ENCODE measurements at regions not wholly inside any gene's neighbourhood (a gene's known extent, or its start where the extent isn't known, plus 50 kb on each side); places are given as distances from the start of the nearest gene placed in this dataset.
A peak's percentile ranks its signal among the peaks of the same experiment; 100 is the strongest.

- DNase-seq (ENCODE audit: low spot score): no peak
Measured at GRCh38 chr15:95085056-95085455, 853.7 kb downstream of the MCTP2 start.

- no peak for DNase-seq (ENCODE audit: low spot score)
Measured at GRCh38 chr15:95086531-95087252, 855.3 kb downstream of the MCTP2 start.

- DNase-seq (ENCODE audit: low spot score): no peak
Measured at GRCh38 chr15:95087253-95087609, 855.9 kb downstream of the MCTP2 start.

GRCh38 chr15:95091444-95091843 lies 860.1 kb downstream of the MCTP2 start:
- DNase-seq (ENCODE audit: low spot score): no peak

DNA sequence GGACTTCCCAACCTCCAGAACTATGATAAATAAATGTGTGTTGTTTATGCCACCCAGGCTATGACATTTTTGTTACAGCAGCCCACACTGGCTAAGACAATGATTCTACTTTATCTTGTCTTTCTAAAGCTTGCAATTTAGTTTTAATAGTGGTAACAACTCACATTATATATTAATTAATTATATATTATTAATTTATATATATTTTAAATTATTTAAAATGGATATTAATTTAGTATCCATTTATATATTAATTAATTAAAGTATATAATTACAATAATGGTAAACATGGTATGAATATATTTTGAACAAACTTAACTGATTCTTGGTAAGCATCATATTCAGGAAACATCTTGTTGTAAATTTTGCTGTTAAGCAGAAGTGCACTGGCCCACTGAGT lies 863.9 kb downstream of the MCTP2 start:
- DNase-seq (ENCODE audit: low spot score): no peak

- DNase-seq (ENCODE audit: low spot score): no peak
Measured at GRCh38 chr15:95096651-95097050, 865.3 kb downstream of the MCTP2 start.

DNA sequence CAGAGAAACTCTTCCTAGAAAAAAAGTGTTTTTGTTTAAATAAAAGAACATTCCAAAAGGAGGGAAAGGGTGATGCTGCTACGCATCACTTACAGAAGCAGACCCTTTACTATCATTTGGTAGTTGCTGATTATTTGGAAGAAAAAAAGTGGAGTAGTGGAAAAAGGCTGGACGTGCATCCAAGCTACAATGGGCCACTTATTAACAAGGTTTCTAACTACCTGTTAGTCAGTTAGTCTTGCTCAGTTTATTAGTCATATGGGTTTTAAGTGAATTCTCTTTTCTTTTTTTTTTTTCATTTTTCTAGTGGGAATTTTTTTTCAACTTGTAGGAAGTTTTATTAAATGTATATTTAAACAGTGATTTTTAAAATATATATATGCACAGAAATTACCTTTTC lies 866.0 kb downstream of the MCTP2 start:
- no peak for DNase-seq (ENCODE audit: low spot score)

DNA sequence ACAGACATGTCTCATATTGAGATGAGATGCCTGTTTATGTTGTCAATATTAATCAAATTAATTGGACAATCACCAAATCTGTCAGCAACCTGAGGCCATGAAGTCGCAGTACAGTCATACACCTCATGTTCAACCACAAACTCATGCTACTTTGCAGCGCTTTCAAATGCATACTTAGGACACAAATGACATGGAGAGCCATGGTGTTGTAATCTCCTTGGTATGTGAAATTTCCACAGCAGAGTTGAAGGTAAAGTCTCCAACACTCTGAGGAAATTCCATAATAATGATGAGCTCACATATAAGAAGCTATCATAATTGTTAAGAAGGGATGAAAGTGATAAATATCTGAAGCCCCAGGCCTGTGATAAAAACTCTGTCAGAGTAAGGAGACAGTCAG lies 873.9 kb downstream of the MCTP2 start:
- DNase-seq (ENCODE audit: low spot score): no peak

GRCh38 chr15:95106801-95107200 lies 875.4 kb downstream of the MCTP2 start:
- no peak for DNase-seq (ENCODE audit: low spot score)

DNA sequence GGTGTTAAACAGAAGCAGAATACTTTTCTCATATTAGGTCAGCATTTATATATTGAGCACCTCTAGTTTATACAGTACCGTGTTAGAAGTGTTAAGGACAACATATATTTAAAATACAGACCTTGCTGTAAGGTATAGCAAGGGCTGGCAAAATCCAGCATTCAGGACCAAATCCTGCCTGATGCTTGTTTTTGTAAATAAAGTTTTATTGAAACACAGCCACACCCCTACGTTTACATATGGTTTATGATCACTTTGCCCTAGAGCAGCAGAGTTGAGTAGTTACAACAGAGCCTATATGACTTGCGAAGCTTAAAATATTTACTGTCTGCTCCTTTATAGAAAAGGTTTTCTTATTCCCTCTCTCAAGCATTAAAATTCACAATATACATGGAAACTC lies 877.3 kb downstream of the MCTP2 start:
- no peak for DNase-seq (ENCODE audit: low spot score)

DNA sequence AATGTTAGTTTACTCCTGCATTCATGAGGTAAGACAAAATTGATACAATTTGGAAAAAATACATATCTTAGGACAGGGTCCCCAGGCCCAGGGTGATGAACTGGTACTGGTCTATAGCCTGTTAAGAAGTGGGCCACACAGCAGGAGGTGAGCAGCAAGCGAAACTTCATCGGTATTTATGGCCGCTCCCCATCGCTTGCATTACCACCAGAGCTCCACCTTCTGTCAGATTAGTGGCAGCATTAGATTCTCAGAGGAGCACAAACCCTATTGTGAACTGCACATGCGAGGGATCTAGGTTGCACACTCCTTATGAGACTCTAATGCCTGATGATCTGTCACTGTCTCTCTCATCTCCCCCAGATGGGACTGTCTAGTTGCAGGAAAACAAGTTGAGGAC lies 880.6 kb downstream of the MCTP2 start:
- DNase-seq (ENCODE audit: low spot score): no peak

- no peak for DNase-seq (ENCODE audit: low spot score)
Measured at GRCh38 chr15:95113041-95113440, 881.7 kb downstream of the MCTP2 start.

- DNase-seq (ENCODE audit: low spot score): no peak
Measured at GRCh38 chr15:95119041-95119610, 887.8 kb downstream of the MCTP2 start.

DNA sequence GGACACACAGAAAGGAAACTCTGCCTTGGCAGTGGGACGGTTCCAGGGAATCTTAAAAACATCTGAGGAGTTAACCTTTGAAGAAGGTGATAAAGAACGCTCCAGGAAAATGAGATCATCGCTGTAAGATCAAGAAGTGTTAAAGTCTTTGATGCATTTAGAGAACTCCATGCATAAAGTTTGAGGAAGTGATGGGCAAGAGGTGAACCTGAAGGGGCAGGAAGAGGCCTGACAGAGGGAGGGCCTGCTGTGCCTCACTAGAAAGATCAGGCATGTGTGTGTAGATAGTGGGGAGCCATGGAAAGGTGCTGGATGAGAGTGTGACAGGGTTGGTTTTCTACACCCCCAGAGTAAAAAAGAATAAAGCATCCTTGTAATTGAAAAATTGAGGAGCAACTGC lies 889.2 kb downstream of the MCTP2 start:
- DNase-seq (ENCODE audit: low spot score): no peak

DNA sequence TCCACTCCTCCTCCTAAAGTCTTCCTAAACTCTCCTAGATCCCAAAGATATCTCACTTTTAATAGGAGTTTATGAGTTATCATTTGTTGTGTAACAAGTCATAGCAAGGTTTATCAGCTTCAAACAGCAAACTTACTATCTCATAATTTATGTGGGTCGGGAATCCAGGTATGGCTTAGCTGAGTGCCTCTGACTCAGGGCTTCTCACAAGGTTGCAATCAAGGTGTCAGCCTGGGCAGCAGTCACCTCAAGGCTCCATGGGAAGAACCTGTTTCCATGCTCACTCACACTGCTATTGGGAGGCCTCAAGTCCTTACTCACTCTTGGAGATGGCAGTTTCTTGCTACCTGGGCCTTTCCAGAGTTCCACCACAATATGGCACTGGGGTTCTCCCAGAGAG lies 889.8 kb downstream of the MCTP2 start:
- no peak for DNase-seq (ENCODE audit: low spot score)

GRCh38 chr15:95125803-95126202 lies 894.4 kb downstream of the MCTP2 start:
- DNase-seq (ENCODE audit: low spot score): no peak

GRCh38 chr15:95127356-95127755 lies 896.0 kb downstream of the MCTP2 start:
- no peak for DNase-seq (ENCODE audit: low spot score)

DNA sequence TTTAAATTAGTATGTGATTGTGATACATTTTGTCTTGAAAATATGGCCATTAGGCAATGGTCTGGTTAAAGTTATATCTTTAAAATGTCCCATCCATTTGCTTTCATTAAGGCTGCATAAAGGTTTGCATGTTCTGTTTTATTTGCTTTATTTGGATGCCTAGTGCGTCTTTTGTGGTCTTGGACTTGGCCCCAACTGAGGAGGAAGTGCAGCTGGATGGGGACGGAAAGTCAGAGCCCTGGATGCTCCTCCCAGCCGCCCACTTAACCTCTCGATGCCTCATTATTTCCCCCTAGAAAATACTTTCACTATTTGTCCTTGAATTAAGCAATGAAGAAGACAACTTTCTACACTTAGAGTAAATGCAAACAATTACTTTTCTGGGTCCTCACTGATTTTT lies 898.2 kb downstream of the MCTP2 start:
- DNase-seq (ENCODE audit: low spot score): peak; percentile 50

DNA sequence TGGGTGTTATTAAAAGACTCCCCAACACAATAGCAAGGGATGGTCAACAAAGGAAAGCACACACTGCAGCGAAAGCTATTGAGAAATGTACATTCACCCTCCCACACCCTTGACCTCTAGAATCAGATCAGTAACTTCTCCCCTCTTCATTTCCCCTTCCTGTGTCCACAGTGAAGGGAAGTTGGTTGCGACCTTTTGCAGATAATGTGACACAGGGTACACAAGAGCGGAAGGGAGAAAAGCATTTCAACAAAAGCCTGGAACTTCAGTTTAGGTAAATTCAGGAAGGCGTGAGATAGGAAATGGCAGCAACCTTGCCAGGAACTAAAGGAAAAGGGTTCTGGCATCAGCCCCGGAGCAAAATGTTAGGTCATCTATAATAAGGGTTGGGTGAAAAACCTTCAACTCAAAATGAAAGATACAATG lies 899.8 kb downstream of the MCTP2 start:
- no peak for DNase-seq (ENCODE audit: low spot score)

DNA sequence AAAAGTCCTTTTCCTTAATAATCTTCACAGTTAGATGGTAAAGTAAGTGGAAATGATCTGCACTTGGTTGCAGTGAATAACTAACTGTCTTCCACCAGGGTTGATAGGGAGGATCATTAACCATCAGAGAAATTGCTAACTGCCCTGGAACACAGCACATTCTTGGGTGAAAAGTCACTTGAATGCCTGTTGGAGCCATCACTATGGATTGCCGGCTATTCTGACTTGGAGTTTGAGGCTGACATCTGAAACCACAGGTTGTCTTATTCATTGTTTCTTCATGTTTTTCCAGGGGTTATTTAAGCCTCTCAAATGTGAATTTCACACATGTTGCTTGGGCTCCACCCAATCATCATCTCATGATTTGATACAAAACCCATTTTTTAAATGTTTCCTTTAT lies 901.4 kb downstream of the MCTP2 start:
- DNase-seq (ENCODE audit: low spot score): no peak

GRCh38 chr15:95134431-95135110 lies 903.2 kb downstream of the MCTP2 start:
- DNase-seq (ENCODE audit: low spot score): no peak

GRCh38 chr15:95138604-95139270 lies 907.4 kb downstream of the MCTP2 start:
- DNase-seq (ENCODE audit: low spot score): no peak

- DNase-seq (ENCODE audit: low spot score): no peak
Measured at GRCh38 chr15:95141486-95141885, 910.1 kb downstream of the MCTP2 start.
